ENCODE measurements at regions not wholly inside any gene's neighbourhood (a gene's known extent, or its start where the extent isn't known, plus 50 kb on each side); places are given as distances from the start of the nearest gene placed in this dataset.

- no peak overlapping the region for H3K4me3 ChIP-seq (ENCODE audit: low read depth, low read length)
- no peak for DNase-seq (ENCODE audit: low read depth)
- TF ChIP-seq CTCF (IDR thresholded peaks at IDR 0.05; ENCODE audit: low read depth, low read length) (no peak), MAX (IDR thresholded peaks at IDR 0.05; ENCODE audit: low read depth, low read length) (no peak), POLR2A (IDR thresholded peaks at IDR 0.05; ENCODE audit: extremely low read depth, insufficient read length) (no peak), MYC (IDR thresholded peaks at IDR 0.05; ENCODE audit: low read depth, low read length) (no peak)
These were observed 294.0 kb upstream of the SLC24A2 start for GRCh38 chr9:20082831-20083230.

GRCh38 chr9:20082406-20082805, 293.6 kb upstream of the SLC24A2 start:
- no peak for DNase-seq (ENCODE audit: low read depth)
- H3K4me3 ChIP-seq (ENCODE audit: low read depth, low read length) = no peak overlapping the region
- TF ChIP-seq POLR2A (IDR thresholded peaks at IDR 0.05; ENCODE audit: extremely low read depth, insufficient read length) (no peak), MAX (IDR thresholded peaks at IDR 0.05; ENCODE audit: low read depth, low read length) (no peak)

GRCh38 chr9:20078246-20078645, 289.4 kb upstream of the SLC24A2 start:
- DNase-seq (ENCODE audit: low read depth) = no peak
- H3K4me3 ChIP-seq (ENCODE audit: low read depth, low read length) = no peak overlapping the region
- TF ChIP-seq CTCF (IDR thresholded peaks at IDR 0.05; ENCODE audit: low read depth, low read length) = no peak
- TF ChIP-seq MYC (IDR thresholded peaks at IDR 0.05; ENCODE audit: low read depth, low read length) = no peak
- TF ChIP-seq MAX (IDR thresholded peaks at IDR 0.05; ENCODE audit: low read depth, low read length) = no peak
- no peak for TF ChIP-seq POLR2A (IDR thresholded peaks at IDR 0.05; ENCODE audit: extremely low read depth, insufficient read length)

- DNase-seq (ENCODE audit: low read depth) = no peak
- TF ChIP-seq MAX (IDR thresholded peaks at IDR 0.05; ENCODE audit: low read depth, low read length) = no peak
- no peak overlapping the region for H3K4me3 ChIP-seq (ENCODE audit: low read depth, low read length)
These were observed 285.5 kb upstream of the SLC24A2 start for GRCh38 chr9:20074291-20074690.

- TF ChIP-seq MYC (IDR thresholded peaks at IDR 0.05; ENCODE audit: low read depth, low read length) (no peak), POLR2A (IDR thresholded peaks at IDR 0.05; ENCODE audit: extremely low read depth, insufficient read length) (no peak), MAX (IDR thresholded peaks at IDR 0.05; ENCODE audit: low read depth, low read length) (no peak), CTCF (IDR thresholded peaks at IDR 0.05; ENCODE audit: low read depth, low read length) (no peak)
- no peak for DNase-seq (ENCODE audit: low read depth)
- no peak overlapping the region for H3K4me3 ChIP-seq (ENCODE audit: low read depth, low read length)
These were observed 281.5 kb upstream of the SLC24A2 start for GRCh38 chr9:20070336-20070735.

GRCh38 chr9:20065796-20066700, 277.2 kb upstream of the SLC24A2 start:
- DNase-seq (ENCODE audit: low read depth) = no peak

More at GRCh38 chr9:20065796-20066700, 277.2 kb upstream of the SLC24A2 start:
- TF ChIP-seq CTCF (IDR thresholded peaks at IDR 0.05; ENCODE audit: low read depth, low read length) (no peak), MYC (IDR thresholded peaks at IDR 0.05; ENCODE audit: low read depth, low read length) (no peak), POLR2A (IDR thresholded peaks at IDR 0.05; ENCODE audit: extremely low read depth, insufficient read length) (no peak), MAX (IDR thresholded peaks at IDR 0.05; ENCODE audit: low read depth, low read length) (no peak)
- no peak overlapping the region for H3K4me3 ChIP-seq (ENCODE audit: low read depth, low read length)
